Uterus (tissue), 1 donor: ENCODE measurements at regions not wholly inside any gene's neighbourhood (a gene's known extent, or its start where the extent isn't known, plus 50 kb on each side); places are given as distances from the start of the nearest gene placed in this dataset. TPM values are rescaled to one million over a fixed set of nuclear protein-coding genes. Genes with fewer than 3 reads are reported as not detected.

ENCODE experiments used
- small RNA-seq: library from RNA; depleted of rRNA; stranded (forward); fragments of <200 nt; gene quantifications from one replicate; pipeline ENCODE3, GENCODE V24; 2016

Small RNA genes lying in the stretch of these regions (small RNA-seq; reads per million reads assigned to genes)
- gene AL627230.1: not detected
- not detected for gene AL627230.3
- not detected for gene AL627230.5
- not detected for gene AL627230.6
- gene AL627230.8: not detected
- gene FAM27B: not detected
- gene RF00156: not detected
- not detected for gene RN7SL787P
